Lung microvascular endothelial cell (primary cell): ENCODE measurements at regions not wholly inside any gene's neighbourhood (a gene's known extent, or its start where the extent isn't known, plus 50 kb on each side); places are given as distances from the start of the nearest gene placed in this dataset.

ENCODE experiments used
- DNase-seq, 2 donors: peaks; one replicate each; pipeline versions ENCODE4 v3.0.0 to v3.0.0-alpha.2; 2010; ENCODE audit warnings: low read depth in 2 of 2

DNA sequence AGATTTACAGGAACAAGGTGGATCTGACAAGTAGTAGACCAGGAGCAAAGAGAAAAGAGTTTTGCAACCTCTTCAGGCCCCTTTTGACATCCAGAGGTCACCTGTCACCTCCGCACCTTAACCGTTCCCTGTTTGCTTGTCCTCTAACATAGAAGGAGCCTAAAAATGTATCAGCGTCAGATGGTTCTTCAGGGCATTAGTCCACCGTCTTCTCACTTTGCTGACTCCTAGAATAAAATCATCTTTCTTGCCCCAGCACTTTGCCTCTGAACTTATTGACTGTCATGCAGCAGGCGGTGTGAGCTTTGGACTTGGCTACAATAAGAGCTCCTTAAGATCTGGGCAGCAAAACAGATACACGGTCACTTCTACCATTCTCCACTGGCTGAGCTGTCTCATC, 339.7 kb upstream of the B3GAT1 start:
- DNase-seq, result no peak

DNA sequence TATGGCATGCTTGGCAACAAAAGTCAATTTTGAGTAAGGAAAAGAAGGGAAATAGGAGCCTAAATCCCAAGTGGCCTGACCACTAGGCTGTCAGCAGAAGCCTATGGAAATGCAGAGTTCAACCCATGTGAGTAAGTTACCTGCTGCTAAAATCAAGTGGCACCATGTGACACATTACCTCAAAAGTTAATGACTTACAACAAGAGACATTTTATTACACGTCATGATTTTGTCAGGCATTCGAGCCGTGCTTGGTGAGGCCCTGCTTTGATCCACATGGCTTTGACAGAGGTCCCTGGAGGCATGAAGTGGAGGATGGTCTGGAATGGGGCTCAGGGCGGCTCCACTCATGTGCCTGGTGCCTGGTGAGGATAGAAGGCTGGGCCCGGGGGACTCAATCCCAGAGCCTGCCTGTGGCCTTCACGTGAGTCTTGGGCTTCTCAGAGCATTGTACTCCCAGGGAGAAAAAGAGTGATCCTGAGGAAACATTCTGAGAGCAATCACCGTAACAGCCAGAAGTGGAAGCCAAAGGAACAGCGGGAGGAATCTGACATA, 339.1 kb upstream of the B3GAT1 start:
- no peak for DNase-seq

- DNase-seq, result no peak
Observed at GRCh38 chr11:134750619-134751018, 338.6 kb upstream of the B3GAT1 start.

DNA sequence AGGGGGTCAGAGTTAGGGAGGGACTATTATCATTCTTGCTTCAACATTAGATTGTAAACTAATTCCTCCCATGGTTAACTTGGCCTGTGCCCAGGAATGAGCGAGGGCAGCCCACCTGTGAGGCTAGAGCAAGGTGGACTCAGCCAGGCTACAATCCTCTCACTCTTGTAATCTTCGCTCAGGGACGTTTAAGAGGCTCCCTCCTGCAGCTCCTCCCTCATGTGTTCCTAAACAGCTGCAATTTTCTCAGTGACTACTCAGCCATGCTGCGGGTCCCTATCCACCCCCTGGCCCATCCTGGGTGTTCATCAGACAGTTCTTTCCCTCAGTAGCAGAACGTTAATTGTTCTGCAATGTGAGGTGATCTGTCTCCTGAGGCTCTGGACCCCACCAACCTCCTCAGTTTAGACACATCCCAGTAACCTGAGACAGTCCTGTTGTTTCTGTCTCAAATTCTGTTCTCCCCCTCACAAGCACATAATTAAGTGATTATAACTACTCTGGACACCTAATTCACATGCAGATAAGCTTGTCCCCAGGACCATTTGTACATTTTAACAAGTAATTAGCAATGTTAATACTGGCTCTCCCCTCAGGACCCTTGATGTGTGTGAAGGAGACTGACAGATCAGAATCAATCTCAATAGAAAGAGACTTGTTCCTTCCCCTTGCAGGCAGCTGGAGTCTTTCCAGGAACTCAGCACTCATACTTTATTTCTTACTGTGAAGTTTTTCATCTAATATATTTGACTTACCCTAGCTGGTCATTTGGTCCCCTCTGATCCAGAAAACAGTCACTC, 337.2 kb upstream of the B3GAT1 start:
- no peak for DNase-seq

- no peak for DNase-seq
Observed at GRCh38 chr11:134746609-134747008, 334.6 kb upstream of the B3GAT1 start.

DNA sequence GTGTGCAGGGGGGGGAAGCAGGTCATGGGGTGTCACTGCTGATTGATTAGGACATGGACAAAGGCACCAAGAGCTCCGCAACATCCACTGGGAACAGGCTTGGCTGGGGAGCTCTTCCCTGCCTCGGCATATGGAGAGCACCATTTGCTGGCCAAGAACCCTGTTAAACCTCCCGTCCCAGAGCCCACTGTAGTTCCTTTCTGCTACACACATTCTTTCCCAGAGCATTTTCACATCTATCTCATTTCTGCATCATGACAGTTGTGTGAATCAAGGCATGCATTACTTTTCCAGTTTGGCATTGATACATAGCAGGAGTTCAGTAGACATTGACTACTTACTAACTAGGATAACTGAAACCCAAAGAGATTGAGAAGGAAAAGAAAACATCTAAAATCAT, 333.4 kb upstream of the B3GAT1 start:
- no peak for DNase-seq

GRCh38 chr11:134743820-134744195, 331.8 kb upstream of the B3GAT1 start:
- no peak for DNase-seq

DNA sequence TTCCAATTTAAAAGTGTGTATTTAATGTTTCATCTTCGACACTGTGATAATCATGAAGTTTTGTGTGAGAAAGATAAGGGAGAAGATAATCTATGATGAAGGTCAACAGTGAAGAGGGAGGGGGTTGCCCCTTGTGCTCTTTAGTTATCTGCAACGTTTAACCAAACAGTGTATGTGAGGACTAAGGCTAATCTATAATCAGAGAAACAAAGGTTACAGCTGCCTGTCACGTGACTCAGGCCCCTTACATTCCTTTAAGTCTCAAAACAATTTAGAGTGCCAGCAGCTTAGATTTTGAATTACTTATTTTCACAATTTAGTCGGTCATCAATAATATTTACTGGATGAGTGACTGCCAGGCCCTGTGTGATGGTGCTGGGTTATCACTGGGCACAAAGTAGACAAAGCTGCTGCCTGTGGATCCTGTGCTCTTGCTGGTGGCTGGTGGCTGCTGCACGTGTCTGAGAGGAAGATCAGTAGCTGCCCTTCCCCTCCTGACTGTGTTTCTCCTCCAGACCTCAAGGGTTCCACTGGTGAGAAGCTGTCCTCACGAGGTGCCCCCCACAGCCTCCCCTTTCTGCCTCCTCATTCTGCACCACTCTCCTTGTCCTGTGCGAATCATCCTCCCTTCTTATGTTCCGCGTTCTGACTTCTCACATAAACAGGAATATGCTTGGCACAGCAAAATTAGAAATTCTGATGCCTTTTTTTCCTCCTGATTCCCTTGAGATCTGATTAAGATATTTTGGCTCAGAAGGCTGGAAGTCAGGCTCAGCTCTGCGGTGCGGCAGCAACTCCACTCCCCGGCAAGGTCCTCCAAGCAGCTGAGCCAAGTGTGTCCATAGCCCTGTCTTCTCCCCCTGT, 331.1 kb upstream of the B3GAT1 start:
- DNase-seq, result no peak

DNA sequence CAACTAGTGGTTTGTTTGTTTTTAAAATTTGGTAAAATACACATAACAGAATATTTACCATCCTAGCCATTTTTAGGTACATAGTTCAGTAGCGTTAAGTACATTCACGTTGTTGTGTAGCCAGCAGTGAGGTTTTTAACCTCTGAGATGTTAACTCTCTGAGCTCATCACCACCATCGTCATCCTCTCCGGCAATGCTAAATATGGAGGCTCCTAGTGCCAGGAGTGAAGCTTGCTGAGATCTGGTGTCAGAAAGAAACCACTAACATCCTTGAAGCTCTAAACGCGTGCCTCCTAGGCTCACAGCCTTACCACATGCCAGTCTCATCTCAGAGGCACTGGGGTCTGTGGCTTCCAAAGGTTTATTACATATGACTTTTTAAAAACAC, 330.2 kb upstream of the B3GAT1 start:
- DNase-seq, result no peak

GRCh38 chr11:134741453-134742223, 329.6 kb upstream of the B3GAT1 start:
- no peak for DNase-seq

- DNase-seq, result no peak
Observed at GRCh38 chr11:134740590-134741261, 328.7 kb upstream of the B3GAT1 start.

DNA sequence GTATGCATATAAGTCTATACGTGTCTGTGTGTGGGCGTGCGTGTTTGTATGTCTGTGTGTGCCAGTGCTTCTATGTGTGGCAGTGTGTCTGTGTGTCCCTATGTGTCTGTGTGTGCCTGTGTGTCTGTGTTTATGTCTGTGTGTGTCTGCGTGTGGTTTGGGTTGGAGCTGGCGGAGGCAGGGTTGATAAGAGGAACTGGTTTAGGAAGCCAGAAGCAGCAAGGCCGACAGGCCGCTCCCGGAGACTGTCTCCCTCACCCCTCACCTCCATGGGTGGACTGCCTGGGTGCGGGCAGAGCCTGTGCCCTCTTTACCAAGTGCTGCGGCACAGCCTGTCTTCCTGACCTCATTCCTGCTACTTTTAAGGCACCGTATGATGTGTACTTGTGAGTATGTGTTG, 327.1 kb upstream of the B3GAT1 start:
- no peak for DNase-seq

DNA sequence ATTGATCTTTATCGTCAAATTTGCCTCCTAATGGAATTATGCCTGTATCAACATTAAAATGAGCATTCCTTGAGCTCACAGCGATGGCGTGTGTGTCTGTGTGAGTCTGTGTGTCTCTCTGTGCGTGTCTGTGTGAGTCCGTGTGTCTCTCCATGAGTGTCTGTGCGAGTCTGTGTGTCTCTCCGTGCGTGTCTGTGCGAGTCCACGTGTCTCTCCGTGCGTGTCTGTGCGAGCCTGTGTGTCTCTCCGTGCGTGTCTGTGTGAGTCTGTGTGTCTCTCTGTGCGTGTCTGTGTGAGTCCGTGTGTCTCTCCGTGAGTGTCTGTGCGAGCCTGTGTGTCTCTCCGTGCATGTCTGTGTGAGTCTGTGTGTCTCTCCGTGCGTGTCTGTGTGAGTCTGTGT, 326.5 kb upstream of the B3GAT1 start:
- no peak for DNase-seq

DNA sequence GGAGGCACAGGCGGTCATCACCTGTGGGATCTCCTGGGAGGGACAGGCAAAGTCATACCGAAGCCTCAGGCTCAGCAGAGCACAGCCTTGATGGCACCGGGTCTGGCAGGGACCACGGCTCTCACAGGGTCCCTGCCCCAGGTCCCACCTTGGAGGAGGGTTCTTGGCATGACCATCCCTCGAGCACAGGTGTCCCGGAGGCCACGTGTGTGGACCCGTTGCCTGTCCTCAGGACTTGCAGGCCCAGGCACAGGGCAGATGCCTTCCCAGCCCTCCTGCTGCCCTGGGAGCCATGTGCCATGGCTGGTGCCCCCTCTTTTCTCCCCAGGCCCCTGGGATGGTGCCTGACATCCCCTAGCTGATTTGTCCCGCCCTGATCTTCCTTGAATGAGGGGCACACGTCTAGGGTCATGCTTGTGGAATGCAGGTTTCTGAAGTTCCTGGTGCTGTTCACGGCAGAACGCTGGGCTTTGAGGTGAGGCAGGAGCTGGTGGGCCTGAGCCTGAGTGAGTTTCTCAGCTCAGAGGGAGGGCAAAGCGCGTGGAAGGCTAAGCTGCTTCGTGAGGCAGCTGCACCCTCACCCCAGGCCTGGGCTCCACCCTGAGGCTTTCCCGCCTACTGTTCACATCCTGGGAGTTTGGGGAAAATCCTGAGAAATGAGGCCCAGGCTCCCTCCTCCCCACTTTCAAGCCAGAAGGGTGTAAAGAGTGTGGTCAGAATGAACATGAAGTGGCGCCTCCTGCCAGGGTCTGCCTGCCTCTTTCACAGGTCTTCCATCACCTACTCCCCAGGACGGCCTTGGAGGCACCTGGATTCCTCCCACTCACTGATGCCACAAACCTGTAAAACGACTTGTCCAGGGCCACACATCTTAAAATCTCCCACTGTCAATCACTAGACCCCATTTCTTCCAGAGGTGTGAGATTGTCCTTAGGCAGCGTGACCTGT, 325.8 kb upstream of the B3GAT1 start:
- no peak for DNase-seq

- no peak for DNase-seq
Observed at GRCh38 chr11:134736251-134736947, 324.4 kb upstream of the B3GAT1 start.

- DNase-seq, result no peak
Observed at GRCh38 chr11:134734894-134735293, 322.9 kb upstream of the B3GAT1 start.

- DNase-seq, result no peak
Observed at GRCh38 chr11:134734141-134734845, 322.3 kb upstream of the B3GAT1 start.

DNA sequence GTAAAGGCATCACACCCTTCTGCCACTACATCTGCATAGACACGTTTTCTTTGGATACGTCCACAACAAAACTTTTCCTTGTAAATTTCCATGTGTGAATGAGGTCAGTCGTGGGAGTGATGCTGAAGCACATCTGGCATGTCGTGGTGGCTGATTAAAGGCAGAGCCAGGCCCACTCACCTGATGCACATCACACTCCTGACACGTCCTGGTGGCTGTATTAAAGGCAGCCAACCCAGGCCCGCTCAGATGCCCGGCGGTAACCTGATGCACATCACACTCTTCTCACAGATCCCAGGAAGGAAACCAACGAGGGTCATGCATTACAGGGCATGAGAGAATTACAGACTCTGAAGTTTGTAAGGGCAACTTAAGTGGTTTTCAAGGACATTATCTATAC, 321.6 kb upstream of the B3GAT1 start:
- DNase-seq, result no peak
